Ovary (tissue), 7 donors: ENCODE measurements at regions not wholly inside any gene's neighbourhood (a gene's known extent, or its start where the extent isn't known, plus 50 kb on each side); places are given as distances from the start of the nearest gene placed in this dataset.

ENCODE experiments used
- DNase-seq, 5 donors: peaks; one replicate each; pipeline ENCODE4 v3.0.0-alpha.2; 2019 to 2020
- H3K27ac ChIP-seq, 2 donors: fragments of 200-600 bp; one replicate each; pipeline versions ENCODE4 v1.5.1 to v1.8.0; 2019 to 2022
- H3K27me3 ChIP-seq: fragments of 200-600 bp; one replicate; pipeline ENCODE4 v1.8.0; 2022
- H3K36me3 ChIP-seq: fragments of 200-600 bp; sonication (generic); one replicate; pipeline ENCODE4 v1.5.1; 2019
- H3K4me1 ChIP-seq: one replicate; pipeline ENCODE4 v1.8.1; 2013; ENCODE audit warnings: mild to moderate bottlenecking, moderate library complexity; ENCODE audit not compliant: insufficient read depth
- H3K4me3 ChIP-seq: fragments of 200-600 bp; sonication (generic); one replicate; pipeline ENCODE4 v1.5.1; 2017
- H3K9me3 ChIP-seq, 2 donors: fragments of 200-600 bp in 1 of 2; sonication (generic) in 1 of 2; one replicate each; pipeline versions ENCODE4 v1.5.1 to v1.8.1; 2013 to 2019; ENCODE audit warnings: mild to moderate bottlenecking in 1 of 2, moderate library complexity in 1 of 2
- EP300 ChIP-seq: sonication (generic); formaldehyde crosslinking; IDR thresholded peaks from one replicate; pipeline ENCODE4 v1.6.1; 2017; ENCODE audit warnings: antibody characterized with exemption
- POLR2A ChIP-seq: fragments of 450-650 bp; IDR thresholded peaks from one replicate; pipeline ENCODE4 v1.6.1; 2017; ENCODE audit warnings: antibody characterized with exemption, mild to moderate bottlenecking, moderate library complexity
- WGBS, 3 donors: extraction: QIAGEN DNeasy Blood & Tissue Kit in 1 of 3; methylation state at CpG; one replicate each; pipeline versions ENCODE4 v1.1.5 to v1.1.7; 2013 to 2017; 5-methylcytosine and 5-hydroxymethylcytosine counted together
- intact Hi-C, 4 donors: fragments of 100-400 bp; cut with DNase I; formaldehyde crosslinking; loops; one replicate each; pipeline versions ENCODE4 v1.11.0 to v1.15.1; 2022 to 2023
- TF ChIP-seq, protein P1 (sequence below), 3 donors: fragments of 450-650 bp in 2 of 3; fragments of 200-600 bp in 1 of 3; IDR thresholded peaks; one replicate each; pipeline versions ENCODE4 v1.5.1 to v1.8.0; 2016 to 2022; ENCODE audit warnings: antibody characterized with exemption in 3 of 3, mild to moderate bottlenecking in 1 of 3
- donor health status: DM: no; HTN: no; CAD: no; lungs with moderate emphysema.
- donor health status: DM: no; HTN: no; CAD: no.
- donor health status: Bipolar disorder and iron deficiency.
- donor health status: DM: no; HTN: no; CAD: no.
- donor health status: DM: yes; HTN: yes; CAD: no.

DNA sequence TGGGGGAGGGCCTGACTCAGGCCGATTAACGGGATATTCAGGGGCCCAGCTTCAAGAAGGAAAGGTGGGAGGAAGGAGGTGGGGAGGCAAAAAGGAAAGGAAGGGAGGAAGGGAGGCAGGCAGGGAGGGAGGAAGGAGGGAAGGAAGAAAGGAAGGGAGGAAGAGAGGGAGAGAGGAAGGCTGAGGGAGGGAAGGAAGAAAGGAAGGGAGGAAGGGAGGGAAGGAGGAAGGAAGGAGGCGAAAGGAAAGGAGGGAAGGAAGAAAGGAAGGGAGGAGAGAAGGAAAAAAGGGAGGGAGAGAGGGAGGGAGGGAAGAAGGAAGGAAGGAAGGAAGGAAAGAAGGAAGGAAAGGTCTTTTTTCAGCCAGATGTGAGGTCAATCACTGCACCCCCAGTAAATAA is 85.3 kb downstream of the C1QL2 start:
- Histone ChIP-seq H3K9me3 (no peaks in the 10 kb centered on the region), H3K36me3 (no peaks in the 10 kb centered on the region), H3K27ac (no peak overlapping the region), H3K27me3 (no peaks in the 10 kb centered on the region), H3K4me3 (no peak overlapping the region), H3K4me1 (no peaks in the 10 kb centered on the region)
- WGBS, 3 donors: 29 to 33% (median 31%) methylated on average over 3 of the region's 3 CpGs
- no peak for TF ChIP-seq POLR2A
- TF ChIP-seq EP300: no peak
- TF ChIP-seq, protein P1, sequence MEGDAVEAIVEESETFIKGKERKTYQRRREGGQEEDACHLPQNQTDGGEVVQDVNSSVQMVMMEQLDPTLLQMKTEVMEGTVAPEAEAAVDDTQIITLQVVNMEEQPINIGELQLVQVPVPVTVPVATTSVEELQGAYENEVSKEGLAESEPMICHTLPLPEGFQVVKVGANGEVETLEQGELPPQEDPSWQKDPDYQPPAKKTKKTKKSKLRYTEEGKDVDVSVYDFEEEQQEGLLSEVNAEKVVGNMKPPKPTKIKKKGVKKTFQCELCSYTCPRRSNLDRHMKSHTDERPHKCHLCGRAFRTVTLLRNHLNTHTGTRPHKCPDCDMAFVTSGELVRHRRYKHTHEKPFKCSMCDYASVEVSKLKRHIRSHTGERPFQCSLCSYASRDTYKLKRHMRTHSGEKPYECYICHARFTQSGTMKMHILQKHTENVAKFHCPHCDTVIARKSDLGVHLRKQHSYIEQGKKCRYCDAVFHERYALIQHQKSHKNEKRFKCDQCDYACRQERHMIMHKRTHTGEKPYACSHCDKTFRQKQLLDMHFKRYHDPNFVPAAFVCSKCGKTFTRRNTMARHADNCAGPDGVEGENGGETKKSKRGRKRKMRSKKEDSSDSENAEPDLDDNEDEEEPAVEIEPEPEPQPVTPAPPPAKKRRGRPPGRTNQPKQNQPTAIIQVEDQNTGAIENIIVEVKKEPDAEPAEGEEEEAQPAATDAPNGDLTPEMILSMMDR (IDR thresholded peaks at IDR 0.05): no peak
- no peak for DNase-seq
- intact Hi-C loops: no loop called here

DNA sequence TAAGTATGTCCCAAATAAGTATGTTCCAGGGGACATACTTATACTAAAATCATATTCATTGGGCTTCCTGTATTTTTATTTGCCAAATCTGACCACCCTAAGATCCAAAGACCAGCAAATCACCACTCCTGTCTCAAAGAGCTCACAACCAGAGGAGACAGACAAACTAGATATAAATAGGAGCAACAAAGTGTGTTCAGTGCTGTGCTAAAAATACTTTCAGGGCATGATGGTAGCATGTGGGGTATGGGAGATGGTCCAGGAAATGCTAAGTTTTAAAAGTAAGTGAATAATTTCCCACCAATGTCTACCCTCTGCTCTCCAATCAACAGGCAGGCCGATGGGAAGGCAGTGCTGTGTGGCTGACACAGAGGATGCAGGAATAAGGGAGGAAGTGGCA is 87.1 kb downstream of the C1QL2 start:
- Histone ChIP-seq H3K4me3 (no peak overlapping the region), H3K36me3 (no peaks in the 10 kb centered on the region), H3K27ac (no peak overlapping the region), H3K9me3 (no peaks in the 10 kb centered on the region), H3K27me3 (no peaks in the 10 kb centered on the region), H3K4me1 (no peaks in the 10 kb centered on the region)
- WGBS, 3 donors: 55 to 76% (median 70%) methylated on average over 1 of the region's 1 CpG
- DNase-seq: no peak
- intact Hi-C loops: no loop called here
- TF ChIP-seq POLR2A (no peak), EP300 (no peak)
- TF ChIP-seq, protein P1 (IDR thresholded peaks at IDR 0.05): no peak

DNA sequence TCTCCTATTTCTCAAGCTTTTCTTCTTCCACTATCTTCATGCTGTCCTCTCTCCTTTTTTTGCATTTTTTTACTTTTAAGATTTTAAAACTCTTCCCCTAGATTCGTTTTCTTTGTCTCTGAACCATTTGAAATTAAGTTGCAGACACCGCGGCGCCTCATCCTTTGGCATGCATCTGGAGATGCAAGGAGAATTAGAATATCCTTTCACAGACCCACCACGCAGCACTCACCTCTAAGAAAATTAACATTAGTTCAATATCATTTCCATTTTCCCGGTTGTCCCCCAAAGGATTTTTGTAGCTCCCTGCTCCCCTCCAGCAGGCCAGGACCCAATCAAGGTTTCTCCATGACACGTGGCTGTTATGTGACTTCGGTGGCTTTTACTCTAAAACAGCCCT is 88.8 kb downstream of the C1QL2 start:
- Histone ChIP-seq H3K36me3 (no peaks in the 10 kb centered on the region), H3K27me3 (no peaks in the 10 kb centered on the region), H3K27ac (no peak overlapping the region), H3K4me1 (no peaks in the 10 kb centered on the region), H3K4me3 (no peak overlapping the region), H3K9me3 (no peaks in the 10 kb centered on the region)
- WGBS, 3 donors: 63 to 68% (median 66%) methylated on average over 8 of the region's 8 CpGs
- DNase-seq: no peak
- TF ChIP-seq EP300 (no peak), POLR2A (no peak)
- TF ChIP-seq, protein P1 (IDR thresholded peaks at IDR 0.05): no peak
- intact Hi-C loops: no loop called here

DNA sequence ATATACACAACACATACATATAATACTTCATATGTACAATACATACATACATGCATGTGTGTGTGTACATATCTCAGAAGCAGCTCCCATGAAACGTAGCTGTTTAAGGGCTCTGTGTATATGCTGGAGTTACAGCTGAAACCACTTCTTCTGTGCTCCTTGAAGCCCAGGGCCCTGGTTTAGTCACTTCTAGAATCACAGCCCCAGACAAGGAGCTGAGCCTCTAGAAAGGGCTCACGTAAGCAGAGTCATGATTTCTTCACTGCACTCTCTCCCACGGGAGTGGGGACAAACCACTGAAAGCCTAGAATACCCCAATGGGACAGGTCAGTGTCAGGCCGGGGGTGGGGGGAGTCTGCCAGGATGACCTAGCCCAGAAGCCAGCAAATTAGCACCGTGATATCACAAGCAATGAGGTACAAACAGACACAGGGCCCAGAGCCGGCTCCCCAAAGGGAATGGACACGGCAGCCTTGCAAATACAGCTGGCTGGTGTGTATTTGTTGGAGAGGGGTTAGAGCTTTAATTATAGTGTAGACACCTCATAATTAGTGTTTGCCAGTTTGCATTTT is 90.3 kb downstream of the C1QL2 start:
- no peaks in the 10 kb centered on the region for H3K27me3 ChIP-seq
- no peaks in the 10 kb centered on the region for H3K4me1 ChIP-seq
- no peak for DNase-seq
- intact Hi-C loops: no loop called here
- H3K9me3 ChIP-seq: no peaks in the 10 kb centered on the region
- WGBS, 3 donors: 61 to 73% (median 61%) methylated on average over 7 of the region's 7 CpGs
- TF ChIP-seq, protein P1 (IDR thresholded peaks at IDR 0.05): no peak
- TF ChIP-seq POLR2A (no peak), EP300 (no peak)
- H3K36me3 ChIP-seq: no peaks in the 10 kb centered on the region
- H3K27ac ChIP-seq: no peak overlapping the region
- no peak overlapping the region for H3K4me3 ChIP-seq
